Tibial nerve (tissue), 4 donors: ENCODE measurements at regions not wholly inside any gene's neighbourhood (a gene's known extent, or its start where the extent isn't known, plus 50 kb on each side); places are given as distances from the start of the nearest gene placed in this dataset.
A peak's percentile ranks its signal among the peaks of the same experiment; 100 is the strongest.

Experiments used
- DNase-seq, 2 donors: peaks; one replicate each; pipeline ENCODE4 v3.0.0-alpha.2; 2019; ENCODE audit warnings: low spot score in 2 of 2
- H3K27ac ChIP-seq, 4 donors: fragments of 200-600 bp; sonication (generic) in 3 of 4; one replicate each; pipeline ENCODE4 v1.5.1; 2017 to 2019; ENCODE audit warnings: mild to moderate bottlenecking in 1 of 4
- H3K27me3 ChIP-seq, 2 donors: fragments of 200-600 bp; sonication (generic) in 1 of 2; one replicate each; pipeline versions ENCODE4 v1.5.1 to v1.6.0; 2017 to 2019
- H3K36me3 ChIP-seq, 3 donors: fragments of 200-600 bp; sonication (generic); one replicate each; pipeline ENCODE4 v1.5.1; 2018 to 2019
- H3K4me1 ChIP-seq, 4 donors: fragments of 200-600 bp; sonication (generic) in 3 of 4; one replicate each; pipeline ENCODE4 v1.5.1; 2017 to 2019
- H3K4me3 ChIP-seq, 4 donors: fragments of 200-600 bp; sonication (generic) in 3 of 4; one replicate each; pipeline ENCODE4 v1.5.1; 2017 to 2019; ENCODE audit warnings: mild to moderate bottlenecking in 1 of 4, moderate library complexity in 1 of 4
- H3K9me3 ChIP-seq, 4 donors: fragments of 200-600 bp; sonication (generic) in 3 of 4; one replicate each; pipeline ENCODE4 v1.5.1; 2017 to 2019
- EP300 ChIP-seq, 2 donors: sonication (generic); formaldehyde crosslinking; IDR thresholded peaks; one replicate each; pipeline ENCODE4 v1.6.1; 2017; ENCODE audit warnings: antibody characterized with exemption in 2 of 2, mild to moderate bottlenecking in 1 of 2
- POLR2A ChIP-seq, 2 donors: fragments of 450-650 bp; IDR thresholded peaks; one replicate each; pipeline ENCODE4 v1.6.1; 2017; ENCODE audit warnings: antibody characterized with exemption in 2 of 2, mild to moderate bottlenecking in 2 of 2, moderate library complexity in 2 of 2
- WGBS, 2 donors: methylation state at CpG; one replicate each; pipeline ENCODE4 v1.1.5; 2018; 5-methylcytosine and 5-hydroxymethylcytosine counted together
- TF ChIP-seq, protein P1 (sequence below), 5 experiments: fragments of 200-600 bp in 3 of 5; fragments of 450-650 bp in 2 of 5; sonication (generic) in 3 of 5; IDR thresholded peaks; one replicate each; pipeline ENCODE4 v1.5.1; 2016 to 2019; ENCODE audit warnings: antibody characterized with exemption in 5 of 5, mild to moderate bottlenecking in 3 of 5, moderate library complexity in 2 of 5

DNA sequence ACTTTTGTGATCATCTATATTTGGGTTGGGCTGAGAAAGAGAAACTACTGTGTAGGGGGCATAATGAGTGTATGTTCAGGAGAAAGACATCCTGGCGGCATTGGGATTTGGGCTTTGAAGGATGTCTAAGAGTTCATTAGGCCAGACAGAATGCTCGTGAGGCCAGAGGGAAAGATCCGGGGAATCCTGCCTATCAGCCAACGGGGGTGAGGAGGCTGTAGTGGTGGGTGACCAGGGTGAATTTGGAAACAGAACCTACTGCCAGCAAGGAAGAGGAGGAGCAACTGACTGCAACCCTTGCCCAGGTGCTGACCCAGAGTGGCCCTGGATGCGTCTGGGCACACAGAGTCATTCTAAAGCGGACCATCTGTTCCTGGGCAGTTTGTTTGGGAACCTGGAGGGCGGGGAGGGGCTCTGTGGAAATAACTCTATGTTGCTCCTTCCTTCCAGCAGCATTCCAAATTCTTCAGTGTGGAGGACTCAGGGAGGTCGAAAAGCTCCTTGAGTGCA is 56.9 kb upstream of the ECE1 start:
- Histone ChIP-seq H3K4me1 (peaks cover 0 to 26% (median 12%) of the 10 kb centered on the region in 4 donors), H3K27me3 (peaks cover 0 to 10% of the 10 kb centered on the region in 2 donors), H3K4me3 (no peak overlapping the region), H3K27ac (no peak overlapping the region), H3K9me3 (no peaks in the 10 kb centered on the region), H3K36me3 (no peaks in the 10 kb centered on the region)
- no peak for DNase-seq
- WGBS, 2 donors: 75 to 76% methylated on average over 8 of the region's 8 CpGs
- TF ChIP-seq EP300 (IDR thresholded peaks at IDR 0.05) (no peak), POLR2A (IDR thresholded peaks at IDR 0.05) (no peak)
- TF ChIP-seq, protein P1, sequence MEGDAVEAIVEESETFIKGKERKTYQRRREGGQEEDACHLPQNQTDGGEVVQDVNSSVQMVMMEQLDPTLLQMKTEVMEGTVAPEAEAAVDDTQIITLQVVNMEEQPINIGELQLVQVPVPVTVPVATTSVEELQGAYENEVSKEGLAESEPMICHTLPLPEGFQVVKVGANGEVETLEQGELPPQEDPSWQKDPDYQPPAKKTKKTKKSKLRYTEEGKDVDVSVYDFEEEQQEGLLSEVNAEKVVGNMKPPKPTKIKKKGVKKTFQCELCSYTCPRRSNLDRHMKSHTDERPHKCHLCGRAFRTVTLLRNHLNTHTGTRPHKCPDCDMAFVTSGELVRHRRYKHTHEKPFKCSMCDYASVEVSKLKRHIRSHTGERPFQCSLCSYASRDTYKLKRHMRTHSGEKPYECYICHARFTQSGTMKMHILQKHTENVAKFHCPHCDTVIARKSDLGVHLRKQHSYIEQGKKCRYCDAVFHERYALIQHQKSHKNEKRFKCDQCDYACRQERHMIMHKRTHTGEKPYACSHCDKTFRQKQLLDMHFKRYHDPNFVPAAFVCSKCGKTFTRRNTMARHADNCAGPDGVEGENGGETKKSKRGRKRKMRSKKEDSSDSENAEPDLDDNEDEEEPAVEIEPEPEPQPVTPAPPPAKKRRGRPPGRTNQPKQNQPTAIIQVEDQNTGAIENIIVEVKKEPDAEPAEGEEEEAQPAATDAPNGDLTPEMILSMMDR (IDR thresholded peaks at IDR 0.05): no peak

DNA sequence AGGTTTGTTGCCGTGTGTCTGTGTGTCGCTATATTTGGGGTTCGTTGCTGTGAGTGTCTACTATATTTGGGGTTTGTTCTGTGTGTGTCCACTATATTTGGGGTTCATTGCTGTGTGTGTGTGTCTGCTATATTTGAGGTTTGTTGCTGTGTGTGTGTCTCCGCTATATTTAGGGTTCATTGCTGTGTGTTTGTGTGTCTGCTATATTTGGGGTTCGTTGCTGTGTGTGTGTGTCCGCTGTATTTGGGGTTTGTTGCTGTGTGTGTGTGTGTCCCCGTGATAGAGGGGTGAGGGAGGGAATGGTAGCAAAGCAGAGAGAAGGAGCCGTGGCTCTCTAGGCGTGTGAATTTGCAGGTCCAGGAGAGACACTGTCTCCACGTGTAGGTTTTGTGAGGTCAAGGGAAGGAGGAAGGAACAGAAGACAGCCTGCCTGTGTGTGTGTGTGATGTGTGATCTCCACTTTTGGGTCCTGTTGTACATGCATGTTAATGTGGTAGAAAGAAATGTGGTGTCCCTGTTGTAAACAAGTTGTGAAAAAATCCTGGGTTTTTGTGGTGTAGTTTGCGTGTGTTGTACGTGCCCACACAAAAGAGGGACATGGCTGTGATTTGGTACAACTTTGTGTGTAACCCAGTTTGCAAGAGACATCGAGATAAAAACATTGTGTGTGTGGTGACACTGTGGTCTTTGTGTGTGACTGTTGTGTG is 56.3 kb upstream of the ECE1 start:
- 60% methylated on average over 13 of the region's 13 CpGs for WGBS, 2 donors
- H3K4me3 ChIP-seq: peak overlapping the region in 2 of 4 donors; percentile 82

DNA sequence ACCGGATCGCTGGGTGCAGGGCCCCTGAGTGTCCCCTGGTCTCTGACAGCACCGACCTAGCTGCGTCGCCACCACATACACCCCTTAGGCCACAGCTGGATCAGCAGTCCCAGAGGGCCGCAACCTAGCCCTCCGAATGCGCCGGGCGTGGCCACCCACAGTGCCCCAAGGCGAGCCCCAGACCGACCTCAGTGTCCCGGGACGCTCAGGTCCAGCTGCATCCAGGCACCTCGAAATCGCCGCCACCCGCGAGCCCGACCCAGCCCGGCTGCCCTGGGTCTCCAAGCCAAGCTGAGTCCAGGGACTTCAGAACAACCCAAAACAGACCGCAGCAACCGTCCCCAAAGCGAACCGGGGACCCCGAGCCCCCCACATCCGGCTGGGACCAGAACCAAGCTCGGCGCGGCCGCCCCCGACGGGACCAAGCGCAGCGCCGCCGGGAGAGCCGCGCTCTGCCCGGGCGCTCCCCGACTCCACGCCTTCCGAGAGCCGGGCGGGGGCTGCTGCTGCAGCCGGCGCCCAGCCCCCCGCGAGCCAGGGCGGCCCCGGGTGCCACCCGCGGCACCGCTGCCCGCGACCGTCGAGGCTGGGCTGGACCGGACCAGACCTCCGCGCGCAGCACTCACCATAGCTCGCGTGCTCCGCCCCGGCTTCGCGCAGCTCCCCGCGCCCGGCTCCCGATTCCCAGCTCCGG is 54.6 kb upstream of the ECE1 start:
- 3 to 8% methylated on average over 25 to 33 of the region's 74 CpGs for WGBS, 2 donors
- no peak for DNase-seq

More for the DNA sequence above, 56.3 kb upstream of the ECE1 start:
- H3K27me3 ChIP-seq: peaks cover 0 to 10% of the 10 kb centered on the region in 2 donors
- DNase-seq: no peak
- peaks cover 0 to 32% (median 18%) of the 10 kb centered on the region in 4 donors for H3K4me1 ChIP-seq
- no peak for TF ChIP-seq EP300 (IDR thresholded peaks at IDR 0.05)
- TF ChIP-seq, protein P1 (IDR thresholded peaks at IDR 0.05): no peak
- no peak for TF ChIP-seq POLR2A (IDR thresholded peaks at IDR 0.05)
- no peak overlapping the region for H3K27ac ChIP-seq
- no peaks in the 10 kb centered on the region for H3K36me3 ChIP-seq
- H3K9me3 ChIP-seq: no peaks in the 10 kb centered on the region

DNA sequence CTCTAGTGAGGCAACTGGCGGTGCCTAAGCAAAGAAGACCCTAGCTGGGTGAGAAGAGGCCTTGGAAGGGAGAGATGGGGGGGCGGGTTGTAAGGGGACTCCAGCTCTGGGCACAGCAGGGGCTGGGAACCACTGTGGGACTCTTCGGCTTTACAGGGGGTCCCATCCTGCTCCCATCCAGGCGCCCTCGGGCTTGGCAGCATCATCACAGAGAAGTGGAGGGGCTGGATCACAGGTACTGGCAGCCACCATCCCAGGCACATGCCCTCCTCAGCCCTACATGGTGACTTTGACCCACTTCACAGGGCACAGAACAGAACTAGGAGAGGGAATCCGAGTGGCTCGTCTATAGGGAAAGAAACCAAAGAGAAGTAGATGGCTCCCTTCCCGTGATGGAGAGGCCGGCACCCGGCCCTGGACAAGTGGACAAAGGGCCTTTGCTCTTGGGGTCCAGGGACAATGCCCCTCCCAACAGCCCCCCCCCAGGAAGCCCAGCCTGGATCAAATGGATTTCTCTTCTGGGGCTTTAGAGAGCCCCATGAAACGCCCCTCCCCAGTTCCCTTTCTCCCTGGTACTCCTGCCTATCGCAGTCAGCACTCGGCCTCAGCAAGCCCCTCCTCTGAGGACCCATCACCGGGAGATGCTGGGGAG is 54.0 kb upstream of the ECE1 start:
- H3K4me3 ChIP-seq: peak overlapping the region; percentile 60 to 82 (median 80)
- peaks cover 0 to 10% of the 10 kb centered on the region in 2 donors for H3K27me3 ChIP-seq
- 29 to 36% methylated on average over 10 to 11 of the region's 14 CpGs for whole genome bisulfite sequencing, 2 donors
- DNase-seq: no peak
- TF ChIP-seq POLR2A (IDR thresholded peaks at IDR 0.05): no peak
- TF ChIP-seq EP300 (IDR thresholded peaks at IDR 0.05): peak in 1 of 2 donors; percentile 20
- H3K36me3 ChIP-seq: no peaks in the 10 kb centered on the region
- H3K9me3 ChIP-seq: no peaks in the 10 kb centered on the region
- H3K4me1 ChIP-seq: peaks cover 0 to 55% (median 40%) of the 10 kb centered on the region in 4 donors
- peak overlapping the region; percentile 68 to 96 (median 92) for H3K27ac ChIP-seq

More for the DNA sequence above, 54.6 kb upstream of the ECE1 start:
- H3K9me3 ChIP-seq: no peaks in the 10 kb centered on the region
- no peaks in the 10 kb centered on the region for H3K36me3 ChIP-seq
- H3K4me3 ChIP-seq: peak overlapping the region; percentile 60 to 82 (median 80)
- peaks cover 0 to 10% of the 10 kb centered on the region in 2 donors for H3K27me3 ChIP-seq
- H3K4me1 ChIP-seq: peaks cover 0 to 49% (median 33%) of the 10 kb centered on the region in 4 donors
- H3K27ac ChIP-seq: peak overlapping the region; percentile 68 to 96 (median 92)
- TF ChIP-seq POLR2A (IDR thresholded peaks at IDR 0.05) (no peak), EP300 (IDR thresholded peaks at IDR 0.05) (no peak)
- TF ChIP-seq, protein P1 (IDR thresholded peaks at IDR 0.05): no peak
